MM.1S (cell line): ENCODE measurements at regions not wholly inside any gene's neighbourhood (a gene's known extent, or its start where the extent isn't known, plus 50 kb on each side); places are given as distances from the start of the nearest gene placed in this dataset.

Source experiments
- DNase-seq: peaks from one replicate; pipeline ENCODE4 v3.0.0-alpha.2; 2015
- H2AFZ ChIP-seq: fragments of 300-600 bp; sonication (generic); 2 replicates; pipeline ENCODE4 v1.6.0; 2016; ENCODE audit warnings: antibody characterized with exemption, low read length
- H3F3A ChIP-seq: fragments of 300-600 bp; sonication (generic); 2 replicates; pipeline ENCODE4 v1.6.1; 2016; ENCODE audit warnings: mild to moderate bottlenecking, antibody characterized with exemption, low read length, moderate library complexity, mixed read lengths; ENCODE audit not compliant: insufficient read depth
- H3K27ac ChIP-seq: fragments of 300-600 bp; sonication (generic); 2 replicates; pipeline ENCODE4 v1.5.1; 2016; ENCODE audit warnings: mild to moderate bottlenecking, low read length
- H3K27me3 ChIP-seq: fragments of 300-600 bp; sonication (generic); replicated peaks from 2 replicates; pipeline ENCODE4 v1.6.0; 2016; ENCODE audit warnings: low read length; ENCODE audit not compliant: insufficient read depth
- H3K36me3 ChIP-seq: fragments of 300-600 bp; sonication (generic); replicated peaks from 2 replicates; pipeline ENCODE4 v1.6.1; 2016; ENCODE audit warnings: mild to moderate bottlenecking, low read length, mixed read lengths; ENCODE audit not compliant: insufficient read depth
- H3K4me1 ChIP-seq: fragments of 300-600 bp; sonication (generic); 2 replicates; pipeline ENCODE4 v1.6.1; 2016; ENCODE audit warnings: low read length, mixed read lengths
- H3K4me2 ChIP-seq: fragments of 300-600 bp; sonication (generic); 2 replicates; pipeline ENCODE4 v1.6.0; 2016; ENCODE audit warnings: low read depth, low read length
- H3K4me3 ChIP-seq: fragments of 300-600 bp; sonication (generic); 2 replicates; pipeline ENCODE4 v1.5.1; 2016; ENCODE audit warnings: low read length, mixed read lengths
- H3K79me2 ChIP-seq: fragments of 300-600 bp; sonication (generic); 2 replicates; pipeline ENCODE4 v1.6.1; 2016; ENCODE audit warnings: mixed run types, low read length, mixed read lengths
- H3K9ac ChIP-seq: fragments of 300-600 bp; sonication (generic); 2 replicates; pipeline ENCODE4 v1.6.1; 2016; ENCODE audit warnings: low read length, mixed read lengths
- H3K9me2 ChIP-seq: fragments of 300-600 bp; sonication (generic); replicated peaks from 2 replicates; pipeline ENCODE4 v1.6.1; 2016; ENCODE audit warnings: mild to moderate bottlenecking, low read length, mixed read lengths; ENCODE audit not compliant: insufficient read depth
- H3K9me3 ChIP-seq: fragments of 300-600 bp; sonication (generic); replicated peaks from 2 replicates; pipeline ENCODE4 v1.6.1; 2016; ENCODE audit warnings: mild to moderate bottlenecking, low read length, mixed read lengths; ENCODE audit not compliant: insufficient read depth
- H4K20me1 ChIP-seq: fragments of 300-600 bp; sonication (generic); 2 replicates; pipeline ENCODE4 v1.6.1; 2016; ENCODE audit warnings: mild to moderate bottlenecking, low read length, moderate library complexity, mixed read lengths; ENCODE audit not compliant: insufficient read depth
- CTCF ChIP-seq: fragments of 300-600 bp; sonication (generic); IDR thresholded peaks from 2 replicates; pipeline ENCODE4 v1.5.1; 2016; ENCODE audit warnings: antibody characterized with exemption, low read length, mixed read lengths
- EZH2 ChIP-seq: fragments of 300-600 bp; sonication (generic); optimal IDR thresholded peaks from 2 replicates; pipeline ENCODE3; 2017; ENCODE audit warnings: low read depth, mild to moderate bottlenecking, antibody characterized with exemption, low read length, mixed read lengths
- EZH2phosphoT487 ChIP-seq: fragments of 300-600 bp; sonication (generic); IDR thresholded peaks from 2 replicates; pipeline ENCODE4 v1.6.1; 2018; ENCODE audit warnings: antibody characterized with exemption, low read length

- DNase-seq, result no peak
- Histone ChIP-seq H3K4me2 (no peak overlapping the region), H3K9me3 (no peaks in the 10 kb centered on the region), H3K4me3 (no peak overlapping the region), H3K27me3 (no peaks in the 10 kb centered on the region), H3K9ac (no peak overlapping the region), H4K20me1 (no peaks in the 10 kb centered on the region), H3F3A (no peaks in the 10 kb centered on the region), H3K27ac (no peak overlapping the region), H3K4me1 (no peaks in the 10 kb centered on the region), H3K79me2 (no peaks in the 10 kb centered on the region), H3K9me2 (no peaks in the 10 kb centered on the region), H3K36me3 (no peaks in the 10 kb centered on the region), H2AFZ (no peak overlapping the region)
- TF ChIP-seq EZH2 (no peak), EZH2phosphoT487 (no peak), CTCF (no peak)
Measured at GRCh38 chr6:122286512-122286911, 112.9 kb upstream of the HSF2 start.

- Histone ChIP-seq H3K36me3 (no peaks in the 10 kb centered on the region), H3K4me2 (no peak overlapping the region)
Measured at GRCh38 chr6:122289762-122290539, 109.5 kb upstream of the HSF2 start.

GRCh38 chr6:122297010-122297409 is 102.4 kb upstream of the HSF2 start:
- Histone ChIP-seq H4K20me1 (no peaks in the 10 kb centered on the region), H3K36me3 (no peaks in the 10 kb centered on the region), H3K4me1 (no peaks in the 10 kb centered on the region), H2AFZ (no peak overlapping the region), H3K4me2 (no peak overlapping the region), H3K9me3 (no peaks in the 10 kb centered on the region), H3K27ac (no peak overlapping the region), H3F3A (no peaks in the 10 kb centered on the region), H3K9ac (no peak overlapping the region), H3K79me2 (no peaks in the 10 kb centered on the region), H3K9me2 (no peaks in the 10 kb centered on the region), H3K4me3 (no peak overlapping the region), H3K27me3 (no peaks in the 10 kb centered on the region)
- no peak for DNase-seq
- TF ChIP-seq CTCF, result no peak

More at GRCh38 chr6:122289762-122290539, 109.5 kb upstream of the HSF2 start:
- Histone ChIP-seq H3K9ac (no peak overlapping the region), H3K4me1 (no peaks in the 10 kb centered on the region), H4K20me1 (no peaks in the 10 kb centered on the region), H3K27ac (no peak overlapping the region), H2AFZ (no peak overlapping the region), H3K4me3 (no peak overlapping the region), H3K9me3 (no peaks in the 10 kb centered on the region), H3K27me3 (no peaks in the 10 kb centered on the region), H3K9me2 (no peaks in the 10 kb centered on the region), H3K79me2 (no peaks in the 10 kb centered on the region), H3F3A (no peaks in the 10 kb centered on the region)
- DNase-seq, result no peak
- TF ChIP-seq EZH2phosphoT487 (no peak), EZH2 (no peak), CTCF (no peak)
